Skeletal muscle cell (primary cell): ENCODE measurements at regions not wholly inside any gene's neighbourhood (a gene's known extent, or its start where the extent isn't known, plus 50 kb on each side); places are given as distances from the start of the nearest gene placed in this dataset.
"Not testable (repeated sequence)": the region's sequence is repeated elsewhere in the genome, so short reads cannot be mapped to it uniquely, and the experiment has no call there.

Experiments used
- DNase-seq: peaks from one replicate; pipeline ENCODE4 v3.0.0-alpha.2; 2010; ENCODE audit warnings: low read depth
- H3K4me3 ChIP-seq: 2 replicates; pipeline ENCODE4 v1.5.1; 2011; ENCODE audit warnings: low read depth, mild to moderate bottlenecking, control low read depth, low read length, moderate library complexity

- no peak for DNase-seq
- no peak overlapping the region for H3K4me3 ChIP-seq
Observed at GRCh38 chr10:128178302-128178958, 52.2 kb upstream of the MKI67 start.

GRCh38 chr10:128180843-128181242 lies 54.6 kb upstream of the MKI67 start:
- no peak for DNase-seq

GRCh38 chr10:128185627-128186026 lies 59.4 kb upstream of the MKI67 start:
- DNase-seq = no peak
- no peak overlapping the region for H3K4me3 ChIP-seq

More at GRCh38 chr10:128180843-128181242, 54.6 kb upstream of the MKI67 start:
- no peak overlapping the region for H3K4me3 ChIP-seq

- no peak overlapping the region for H3K4me3 ChIP-seq
- DNase-seq = no peak
Observed at GRCh38 chr10:128186959-128187787, 61.0 kb upstream of the MKI67 start.

GRCh38 chr10:128187788-128188185 lies 61.6 kb upstream of the MKI67 start:
- DNase-seq = no peak
- H3K4me3 ChIP-seq = no peak overlapping the region

GRCh38 chr10:128189176-128189575 lies 63.0 kb upstream of the MKI67 start:
- no peak for DNase-seq

GRCh38 chr10:128191847-128192246 lies 65.6 kb upstream of the MKI67 start:
- DNase-seq = no peak
- H3K4me3 ChIP-seq = no peak overlapping the region

More at GRCh38 chr10:128189176-128189575, 63.0 kb upstream of the MKI67 start:
- H3K4me3 ChIP-seq = no peak overlapping the region

GRCh38 chr10:128201826-128202225 lies 75.6 kb upstream of the MKI67 start:
- not testable (repeated sequence) for H3K4me3 ChIP-seq, DNase-seq

- no peak overlapping the region for H3K4me3 ChIP-seq
- DNase-seq = no peak
Observed at GRCh38 chr10:128203028-128203427, 76.8 kb upstream of the MKI67 start.

- not testable (repeated sequence) for DNase-seq, H3K4me3 ChIP-seq
Observed at GRCh38 chr10:128205591-128205990, 79.4 kb upstream of the MKI67 start.

- no peak overlapping the region for H3K4me3 ChIP-seq
- DNase-seq = no peak
Observed at GRCh38 chr10:128206676-128207075, 80.5 kb upstream of the MKI67 start.

- no peak for DNase-seq
- peak overlapping the region; percentile 53 for H3K4me3 ChIP-seq
Observed at GRCh38 chr10:128209862-128210214, 83.6 kb upstream of the MKI67 start.

- DNase-seq = no peak
- peak overlapping the region; percentile 53 for H3K4me3 ChIP-seq
Observed at GRCh38 chr10:128210215-128211063, 84.2 kb upstream of the MKI67 start.

GRCh38 chr10:128211064-128211504 lies 84.9 kb upstream of the MKI67 start:
- no peak for DNase-seq
- H3K4me3 ChIP-seq = no peak overlapping the region

GRCh38 chr10:128211953-128212727 lies 85.9 kb upstream of the MKI67 start:
- no peak overlapping the region for H3K4me3 ChIP-seq
- DNase-seq = peak; percentile 10

GRCh38 chr10:128213156-128213555 lies 86.9 kb upstream of the MKI67 start:
- no peak for DNase-seq
- no peak overlapping the region for H3K4me3 ChIP-seq

- no peak for DNase-seq
- no peak overlapping the region for H3K4me3 ChIP-seq
Observed at GRCh38 chr10:128215733-128216132, 89.5 kb upstream of the MKI67 start.

- no peak for DNase-seq
- H3K4me3 ChIP-seq = no peak overlapping the region
Observed at GRCh38 chr10:128217136-128217535, 90.9 kb upstream of the MKI67 start.

- DNase-seq = no peak
- no peak overlapping the region for H3K4me3 ChIP-seq
Observed at GRCh38 chr10:128218161-128218560, 91.9 kb upstream of the MKI67 start.
